Gastroesophageal sphincter (tissue), 4 donors: ENCODE measurements at regions not wholly inside any gene's neighbourhood (a gene's known extent, or its start where the extent isn't known, plus 50 kb on each side); places are given as distances from the start of the nearest gene placed in this dataset.

Experiments
- ATAC-seq: fragments of 150-250 bp; one replicate; pipeline ENCODE4 v1.9.1; 2016; ENCODE audit warnings: mild to moderate bottlenecking, moderate library complexity
- H3K27ac ChIP-seq, 4 donors: fragments of 200-600 bp; sonication (generic) in 3 of 4; 1 replicate in 3 of 4; 2 replicates in 1 of 4; pipeline ENCODE4 v1.5.1; 2016 to 2019
- H3K27me3 ChIP-seq: fragments of 200-600 bp; sonication (generic); one replicate; pipeline ENCODE4 v1.5.1; 2019
- H3K36me3 ChIP-seq, 2 donors: fragments of 200-600 bp; sonication (generic); one replicate each; pipeline ENCODE4 v1.5.1; 2019; ENCODE audit warnings: control low read depth in 1 of 2
- H3K4me1 ChIP-seq, 3 donors: fragments of 200-600 bp; sonication (generic); 1 replicate in 2 of 3; 2 replicates in 1 of 3; pipeline ENCODE4 v1.5.1; 2016 to 2019; ENCODE audit warnings: control low read depth in 2 of 3
- H3K4me3 ChIP-seq, 2 donors: fragments of 200-600 bp; sonication (generic); one replicate each; pipeline ENCODE4 v1.5.1; 2019; ENCODE audit warnings: mild to moderate bottlenecking in 1 of 2, moderate library complexity in 1 of 2
- H3K9me3 ChIP-seq, 3 donors: fragments of 200-600 bp; sonication (generic); one replicate each; pipeline ENCODE4 v1.5.1; 2017 to 2019; ENCODE audit warnings: control low read depth in 2 of 3
- EP300 ChIP-seq: sonication (generic); formaldehyde crosslinking; IDR thresholded peaks from one replicate; pipeline ENCODE4 v1.6.1; 2017; ENCODE audit warnings: antibody characterized with exemption, mild to moderate bottlenecking
- POLR2A ChIP-seq, 2 donors: fragments of 450-650 bp; IDR thresholded peaks; one replicate each; pipeline ENCODE4 v1.6.1; 2017; ENCODE audit warnings: antibody characterized with exemption in 2 of 2, mild to moderate bottlenecking in 2 of 2, moderate library complexity in 1 of 2
- POLR2AphosphoS5 ChIP-seq: sonication (generic); formaldehyde crosslinking; IDR thresholded peaks from one replicate; pipeline ENCODE4 v1.6.1; 2017; ENCODE audit warnings: antibody characterized with exemption
- WGBS, 2 donors: methylation state at CpG; one replicate each; pipeline ENCODE4 v1.1.5; 2018; ENCODE audit warnings: low coverage in 1 of 2; 5-methylcytosine and 5-hydroxymethylcytosine counted together
- TF ChIP-seq, protein P1 (sequence below), 4 experiments: fragments of 200-600 bp in 2 of 4; fragments of 450-650 bp in 2 of 4; sonication (generic) in 1 of 4; IDR thresholded peaks; one replicate each; pipeline ENCODE4 v1.5.1; 2017 to 2019; ENCODE audit warnings: antibody characterized with exemption in 4 of 4, mild to moderate bottlenecking in 2 of 4, moderate library complexity in 2 of 4

DNA sequence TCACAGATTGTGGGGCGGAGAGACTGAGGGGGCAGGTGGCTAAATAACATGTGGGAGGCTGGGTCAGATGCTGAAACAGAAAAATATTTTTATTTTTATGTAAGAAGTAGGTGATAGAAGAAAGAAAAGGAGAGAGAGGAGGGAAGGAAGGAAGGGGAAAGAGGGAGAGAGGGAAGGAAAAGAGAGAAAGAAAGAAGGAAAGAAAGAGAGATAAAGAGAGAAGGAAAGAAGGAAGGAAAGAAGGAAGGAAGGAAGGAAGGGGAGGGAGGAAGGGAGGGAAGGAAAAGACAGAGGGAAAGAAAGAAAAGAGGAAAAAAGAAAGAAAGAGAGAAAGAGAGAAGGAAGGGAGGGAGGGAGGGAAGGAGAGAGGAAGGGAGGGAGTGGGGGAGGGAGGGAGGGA is 224.9 kb downstream of the UQCRFS1 start:
- Histone ChIP-seq H3K27ac (no peak overlapping the region), H3K27me3 (peaks cover 35% of the 10 kb centered on the region), H3K36me3 (no peaks in the 10 kb centered on the region), H3K4me1 (no peaks in the 10 kb centered on the region), H3K9me3 (peaks cover 0 to 4% (median 0%) of the 10 kb centered on the region in 3 donors), H3K4me3 (no peak overlapping the region)
- ATAC-seq, result no peak
- TF ChIP-seq POLR2A (IDR thresholded peaks at IDR 0.05) (no peak), EP300 (no peak), POLR2AphosphoS5 (no peak)
- TF ChIP-seq, protein P1, sequence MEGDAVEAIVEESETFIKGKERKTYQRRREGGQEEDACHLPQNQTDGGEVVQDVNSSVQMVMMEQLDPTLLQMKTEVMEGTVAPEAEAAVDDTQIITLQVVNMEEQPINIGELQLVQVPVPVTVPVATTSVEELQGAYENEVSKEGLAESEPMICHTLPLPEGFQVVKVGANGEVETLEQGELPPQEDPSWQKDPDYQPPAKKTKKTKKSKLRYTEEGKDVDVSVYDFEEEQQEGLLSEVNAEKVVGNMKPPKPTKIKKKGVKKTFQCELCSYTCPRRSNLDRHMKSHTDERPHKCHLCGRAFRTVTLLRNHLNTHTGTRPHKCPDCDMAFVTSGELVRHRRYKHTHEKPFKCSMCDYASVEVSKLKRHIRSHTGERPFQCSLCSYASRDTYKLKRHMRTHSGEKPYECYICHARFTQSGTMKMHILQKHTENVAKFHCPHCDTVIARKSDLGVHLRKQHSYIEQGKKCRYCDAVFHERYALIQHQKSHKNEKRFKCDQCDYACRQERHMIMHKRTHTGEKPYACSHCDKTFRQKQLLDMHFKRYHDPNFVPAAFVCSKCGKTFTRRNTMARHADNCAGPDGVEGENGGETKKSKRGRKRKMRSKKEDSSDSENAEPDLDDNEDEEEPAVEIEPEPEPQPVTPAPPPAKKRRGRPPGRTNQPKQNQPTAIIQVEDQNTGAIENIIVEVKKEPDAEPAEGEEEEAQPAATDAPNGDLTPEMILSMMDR (IDR thresholded peaks at IDR 0.05), result no peak
- WGBS, 2 donors, result 100% methylated on average over 1 of the region's 1 CpG; no CpG with 5 or more reads in 1 of the 2 donors

DNA sequence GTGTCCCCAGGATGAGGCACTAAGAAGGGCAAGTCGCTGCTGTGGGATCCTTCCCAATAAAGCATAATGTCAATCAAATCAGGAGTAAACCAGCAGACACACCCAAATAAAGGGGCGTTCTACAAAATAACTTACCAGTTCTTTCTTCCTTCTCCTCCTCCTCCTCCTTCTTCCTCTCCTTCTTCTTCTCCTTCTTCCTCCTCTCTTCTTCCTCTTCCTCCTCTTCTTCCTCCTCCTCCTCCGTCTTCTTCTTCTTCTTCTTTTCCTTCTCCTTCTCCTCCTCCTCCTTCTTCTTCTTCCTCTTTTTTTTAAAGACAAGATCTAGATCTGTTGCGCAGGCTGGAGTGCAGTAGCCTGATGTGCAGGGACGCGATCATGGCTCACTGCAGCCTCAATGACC is 225.8 kb downstream of the UQCRFS1 start:
- Histone ChIP-seq H3K4me3 (no peak overlapping the region), H3K27me3 (peaks cover 40% of the 10 kb centered on the region), H3K4me1 (no peaks in the 10 kb centered on the region), H3K9me3 (no peaks in the 10 kb centered on the region), H3K36me3 (no peaks in the 10 kb centered on the region), H3K27ac (no peak overlapping the region)
- 76 to 82% methylated on average over 3 to 6 of the region's 6 CpGs for WGBS, 2 donors
- ATAC-seq, result no peak
- TF ChIP-seq POLR2AphosphoS5 (no peak), EP300 (no peak), POLR2A (IDR thresholded peaks at IDR 0.05) (no peak)
- TF ChIP-seq, protein P1 (IDR thresholded peaks at IDR 0.05), result no peak

DNA sequence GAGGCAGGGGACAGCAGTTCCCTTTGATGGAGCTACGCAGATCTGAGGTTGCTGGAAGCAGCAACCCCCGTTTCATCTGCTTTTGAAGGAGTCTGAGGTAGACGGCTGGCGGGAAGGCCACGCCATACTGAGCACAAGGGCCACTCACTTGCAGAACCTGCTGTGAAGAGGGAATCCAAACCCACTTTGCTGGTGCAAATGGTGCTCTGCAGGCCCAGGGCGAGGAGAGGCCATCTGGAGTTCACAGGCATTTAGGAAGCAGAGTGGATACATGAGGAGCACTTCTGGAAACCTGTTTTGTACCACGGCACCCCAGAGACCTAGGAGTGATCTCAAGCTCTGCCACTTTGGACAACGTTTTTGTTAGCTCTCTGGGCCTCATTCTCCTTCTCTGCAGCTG is 227.8 kb downstream of the UQCRFS1 start:
- H3K27ac ChIP-seq, result no peak overlapping the region
- no peak overlapping the region for H3K4me3 ChIP-seq
- H3K27me3 ChIP-seq, result peaks cover 43% of the 10 kb centered on the region
- H3K4me1 ChIP-seq, result no peaks in the 10 kb centered on the region
- no peak for ATAC-seq
- WGBS, 2 donors, result 36 to 58% methylated on average over 2 to 4 of the region's 8 CpGs
- no peaks in the 10 kb centered on the region for H3K9me3 ChIP-seq
- TF ChIP-seq POLR2A (IDR thresholded peaks at IDR 0.05) (no peak), EP300 (no peak), POLR2AphosphoS5 (no peak)
- TF ChIP-seq, protein P1 (IDR thresholded peaks at IDR 0.05), result no peak
- no peaks in the 10 kb centered on the region for H3K36me3 ChIP-seq

DNA sequence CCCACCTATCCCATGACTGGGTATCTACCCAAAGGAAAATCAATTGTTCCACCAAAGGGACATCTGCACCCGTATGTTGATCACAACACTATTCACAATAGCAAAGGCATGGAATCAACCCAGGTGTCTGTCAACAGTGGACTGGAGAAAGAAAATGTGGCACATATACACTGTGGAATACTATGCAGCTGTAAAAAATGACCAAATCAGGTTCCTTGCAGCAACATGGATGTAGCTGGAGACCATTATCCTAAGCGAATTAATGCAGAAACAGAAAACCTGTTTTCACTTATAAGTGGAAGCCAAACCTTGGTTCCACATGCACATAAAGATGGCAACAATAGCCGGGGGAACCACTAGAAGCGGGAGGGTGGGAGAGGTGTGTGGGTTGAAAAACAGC is 228.6 kb downstream of the UQCRFS1 start:
- Histone ChIP-seq H3K36me3 (no peaks in the 10 kb centered on the region), H3K9me3 (no peaks in the 10 kb centered on the region), H3K4me3 (no peak overlapping the region), H3K27ac (no peak overlapping the region), H3K27me3 (peaks cover 43% of the 10 kb centered on the region), H3K4me1 (no peaks in the 10 kb centered on the region)
- no peak for ATAC-seq
- TF ChIP-seq POLR2A (IDR thresholded peaks at IDR 0.05) (no peak), POLR2AphosphoS5 (no peak), EP300 (no peak)
- TF ChIP-seq, protein P1 (IDR thresholded peaks at IDR 0.05), result no peak
- WGBS, 2 donors, result 83 to 88% methylated on average over 3 to 4 of the region's 4 CpGs

DNA sequence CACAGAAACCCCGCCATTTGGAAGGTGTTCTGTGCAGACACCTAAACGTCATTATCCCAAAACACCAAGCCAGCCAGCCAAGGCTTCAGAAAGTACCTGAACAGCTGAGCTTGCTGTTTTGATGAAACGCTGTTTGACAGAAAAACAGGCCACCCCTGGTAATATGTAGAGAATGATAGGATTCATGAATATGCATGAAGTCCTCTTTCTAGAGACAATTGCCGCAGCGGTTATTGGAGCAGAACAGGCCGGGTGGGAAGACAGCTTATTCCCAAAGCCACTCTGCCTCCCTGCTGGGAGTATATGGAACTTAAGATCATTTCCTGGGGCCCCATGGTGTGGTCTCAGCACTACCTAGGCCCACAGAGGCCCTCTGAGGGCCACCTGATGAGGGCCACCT is 229.5 kb downstream of the UQCRFS1 start:
- Histone ChIP-seq H3K27ac (no peak overlapping the region), H3K36me3 (no peaks in the 10 kb centered on the region), H3K4me1 (no peaks in the 10 kb centered on the region), H3K4me3 (no peak overlapping the region), H3K27me3 (peaks cover 43% of the 10 kb centered on the region), H3K9me3 (no peaks in the 10 kb centered on the region)
- TF ChIP-seq POLR2A (IDR thresholded peaks at IDR 0.05), result no peak
- TF ChIP-seq, protein P1 (IDR thresholded peaks at IDR 0.05), result no peak
- TF ChIP-seq EP300, result no peak
- no peak for TF ChIP-seq POLR2AphosphoS5
- ATAC-seq, result no peak
- 84 to 96% methylated on average over 4 to 6 of the region's 6 CpGs for WGBS, 2 donors
